ENCODE measurements at regions not wholly inside any gene's neighbourhood (a gene's known extent, or its start where the extent isn't known, plus 50 kb on each side); places are given as distances from the start of the nearest gene placed in this dataset.

- no peak for TF ChIP-seq SKIL (IDR thresholded peaks at IDR 0.05; ENCODE audit: low read depth, poor library complexity, severe bottlenecking)
- no peak for TF ChIP-seq MAX (IDR thresholded peaks at IDR 0.05; ENCODE audit: low read depth, low read length)
- TF ChIP-seq NR2F1 (conservative IDR thresholded peaks at IDR 0.05): no peak
- TF ChIP-seq RFX5 (IDR thresholded peaks at IDR 0.05; ENCODE audit: low read depth, low read length): no peak
- TF ChIP-seq, protein P1, sequence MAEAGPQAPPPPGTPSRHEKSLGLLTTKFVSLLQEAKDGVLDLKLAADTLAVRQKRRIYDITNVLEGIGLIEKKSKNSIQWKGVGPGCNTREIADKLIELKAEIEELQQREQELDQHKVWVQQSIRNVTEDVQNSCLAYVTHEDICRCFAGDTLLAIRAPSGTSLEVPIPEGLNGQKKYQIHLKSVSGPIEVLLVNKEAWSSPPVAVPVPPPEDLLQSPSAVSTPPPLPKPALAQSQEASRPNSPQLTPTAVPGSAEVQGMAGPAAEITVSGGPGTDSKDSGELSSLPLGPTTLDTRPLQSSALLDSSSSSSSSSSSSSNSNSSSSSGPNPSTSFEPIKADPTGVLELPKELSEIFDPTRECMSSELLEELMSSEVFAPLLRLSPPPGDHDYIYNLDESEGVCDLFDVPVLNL (IDR thresholded peaks at IDR 0.05; ENCODE audit: low read depth, low read length): no peak
Measured at GRCh38 chr2:193231634-193232033, 1036.9 kb upstream of the TMEFF2 start (continued).

DNA sequence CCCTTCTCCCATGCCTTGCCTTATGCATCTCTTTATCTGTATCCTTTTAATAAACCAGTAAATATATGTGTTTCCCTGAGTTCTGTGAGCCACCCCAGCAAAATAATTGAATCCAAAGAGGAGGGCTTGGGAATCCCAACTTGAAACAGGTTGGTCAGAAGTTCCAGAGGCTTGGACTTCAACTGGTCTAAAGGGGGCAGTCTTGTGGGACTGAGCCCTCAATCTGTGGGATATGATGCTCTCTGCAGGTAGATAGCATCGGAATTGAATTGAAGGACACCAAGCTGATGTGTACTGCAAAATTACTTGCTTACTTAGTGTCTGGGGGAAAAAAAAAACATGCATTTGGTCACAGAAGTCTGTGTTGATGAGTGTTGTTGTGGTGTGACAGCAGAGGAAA is 1033.5 kb upstream of the TMEFF2 start:
- no peak overlapping the region for H3K4me2 ChIP-seq (ENCODE audit: control insufficient read depth, insufficient read depth)
- ChIA-PET CTCF (interaction anchor here (0.7 to 1.6 kb wide), 4 partner anchors 9 to 356 kb away, joined by 3 to 8 read pairs (median 4); no protein-coding TSS in a partner anchor), SMC1A (ENCODE audit: uncharacterized antibody, unreplicated experiment) (interaction anchor here (1.1 to 1.5 kb wide), 2 partner anchors 10 to 549 kb away, joined by 3 read pairs; no protein-coding TSS in a partner anchor), POLR2A (no interaction called here), RAD21 (ENCODE audit: unreplicated experiment) (interaction anchor here (1.1 kb wide), 1 partner anchor 13 kb away, joined by 3 read pairs; no protein-coding TSS in a partner anchor)
- DNase-seq (ENCODE audit: low read depth, low spot score) (no peak), ATAC-seq (no peak), FAIRE-seq (no peak)
- H3K9me3 ChIP-seq (replicated peaks; ENCODE audit: control insufficient read depth, insufficient read depth, low read length): no peaks in the 10 kb centered on the region
- WGBS (ENCODE audit: insufficient coverage, insufficient replicate concordance, low lambda C conversion rate, missing lambda C conversion rate): 0% methylated on average over 1 of the region's 1 CpG
- no peaks in the 10 kb centered on the region for H4K20me1 ChIP-seq (ENCODE audit: control insufficient read depth, insufficient read depth)
- H3K36me3 ChIP-seq (ENCODE audit: control insufficient read depth in 2 of 2, insufficient read depth in 2 of 2, low read length in 1 of 2): no peaks in the 10 kb centered on the region
- H3K79me2 ChIP-seq (ENCODE audit: control insufficient read depth, insufficient read depth, low read length): no peaks in the 10 kb centered on the region
- no TSS peak for BruUV-seq (replicated peaks)
- no peak overlapping the region for H2AFZ ChIP-seq (ENCODE audit: control insufficient read depth, low read depth, low read length)
- no peaks in the 10 kb centered on the region for H3K4me1 ChIP-seq (ENCODE audit: control insufficient read depth, insufficient read depth, low read length)
- no peak overlapping the region for H3K4me3 ChIP-seq
- H3K27ac ChIP-seq (ENCODE audit: control insufficient read depth, insufficient read depth): no peak overlapping the region
- intact Hi-C loops (cut with micrococcal nuclease; ENCODE audit: unreplicated experiment): no loop called here
- in situ Hi-C loops (cut with MboI): no loop called here
- no peak overlapping the region for H3K9ac ChIP-seq (ENCODE audit: control insufficient read depth, insufficient read depth, low read length)
- TF ChIP-seq IRF5 (IDR thresholded peaks at IDR 0.05; ENCODE audit: borderline replicate concordance) (no peak), ZNF274 (IDR thresholded peaks at IDR 0.05; ENCODE audit: insufficient read depth, insufficient read length) (no peak), SIN3A (IDR thresholded peaks at IDR 0.05; ENCODE audit: low read depth, low read length) (no peak), E4F1 (IDR thresholded peaks at IDR 0.05; ENCODE audit: borderline replicate concordance, partially characterized antibody) (no peak)
- no peaks in the 10 kb centered on the region for H3K27me3 ChIP-seq (replicated peaks in 1 of 2; ENCODE audit: control insufficient read depth in 2 of 2, insufficient read depth in 2 of 2, low read length in 1 of 2)

All from GM12878 (cell line).